WTC11 (cell line): ENCODE measurements at regions not wholly inside any gene's neighbourhood (a gene's known extent, or its start where the extent isn't known, plus 50 kb on each side); places are given as distances from the start of the nearest gene placed in this dataset.
"Not testable (repeated sequence)": the region's sequence is repeated elsewhere in the genome, so short reads cannot be mapped to it uniquely, and the experiment has no call there.

Source experiments
- CTCF ChIP-seq: fragments of 200-600 bp; IDR thresholded peaks from 2 replicates; pipeline ENCODE4 v1.8.0; 2022; ENCODE audit warnings: antibody characterized with exemption
- TP53 ChIP-seq: sonication (generic); formaldehyde crosslinking; IDR thresholded peaks from 2 replicates; pipeline ENCODE4 v1.8.1; 2023; ENCODE audit warnings: mild to moderate bottlenecking, missing genetic modification reagents
- ZSCAN18 ChIP-seq: fragments of 250-450 bp; sonication (Bioruptor Pico); IDR thresholded peaks from 2 replicates; pipeline ENCODE4 v2.1.2; 2022; ENCODE audit warnings: mild to moderate bottlenecking, moderate library complexity

GRCh38 chr6:2317498-2317897, 72.1 kb upstream of the GMDS start:
- TF ChIP-seq CTCF; TP53 (CRISPR knock-in tag); ZSCAN18 (CRISPR knock-in tag): not testable (repeated sequence)
